ENCODE measurements at regions not wholly inside any gene's neighbourhood (a gene's known extent, or its start where the extent isn't known, plus 50 kb on each side); places are given as distances from the start of the nearest gene placed in this dataset.

- Histone ChIP-seq H3K36me3 (no peaks in the 10 kb centered on the region), H3K27ac (no peak overlapping the region), H3K4me1 (no peaks in the 10 kb centered on the region), H3K27me3 (peaks cover 0 to 2% of the 10 kb centered on the region in 2 donors), H3K4me3 (no peak overlapping the region), H3K9me3 (no peaks in the 10 kb centered on the region)
- intact Hi-C loops (cut with DNase I; ENCODE audit: low total_unique reads), result no loop called here
- no peak for DNase-seq
- TF ChIP-seq CTCF (IDR thresholded peaks at IDR 0.05), result no peak
- no peak for TF ChIP-seq POLR2A (IDR thresholded peaks at IDR 0.05)
These were observed 185.5 kb upstream of the SDK2 start for GRCh38 chr17:73829676-73830280.

GRCh38 chr17:73831699-73832098 lies 187.5 kb upstream of the SDK2 start:
- Histone ChIP-seq H3K4me3 (no peak overlapping the region), H3K36me3 (no peaks in the 10 kb centered on the region), H3K27ac (no peak overlapping the region), H3K9me3 (no peaks in the 10 kb centered on the region), H3K4me1 (no peaks in the 10 kb centered on the region), H3K27me3 (peaks cover 0 to 2% of the 10 kb centered on the region in 2 donors)
- intact Hi-C loops (cut with DNase I; ENCODE audit: low total_unique reads), result no loop called here
- DNase-seq, result no peak
- TF ChIP-seq POLR2A (IDR thresholded peaks at IDR 0.05), result no peak
- no peak for TF ChIP-seq CTCF (IDR thresholded peaks at IDR 0.05)

GRCh38 chr17:73833775-73834488 lies 189.7 kb upstream of the SDK2 start:
- Histone ChIP-seq H3K36me3 (no peaks in the 10 kb centered on the region), H3K27ac (no peak overlapping the region), H3K9me3 (no peaks in the 10 kb centered on the region), H3K4me3 (no peak overlapping the region), H3K27me3 (peaks cover 0 to 10% of the 10 kb centered on the region in 2 donors), H3K4me1 (no peaks in the 10 kb centered on the region)
- no peak for TF ChIP-seq CTCF (IDR thresholded peaks at IDR 0.05)
- TF ChIP-seq POLR2A (IDR thresholded peaks at IDR 0.05), result no peak
- intact Hi-C loops (cut with DNase I; ENCODE audit: low total_unique reads), result no loop called here
- DNase-seq, result no peak

- peaks cover 0 to 10% of the 10 kb centered on the region in 2 donors for H3K27me3 ChIP-seq
- DNase-seq, result no peak
These were observed 190.6 kb upstream of the SDK2 start for GRCh38 chr17:73834684-73835343.

More at GRCh38 chr17:73834684-73835343, 190.6 kb upstream of the SDK2 start:
- intact Hi-C loops (cut with DNase I; ENCODE audit: low total_unique reads), result no loop called here
- H3K27ac ChIP-seq, result no peak overlapping the region
- no peaks in the 10 kb centered on the region for H3K36me3 ChIP-seq
- H3K4me1 ChIP-seq, result no peaks in the 10 kb centered on the region
- no peak overlapping the region for H3K4me3 ChIP-seq
- no peak for TF ChIP-seq CTCF (IDR thresholded peaks at IDR 0.05)
- no peak for TF ChIP-seq POLR2A (IDR thresholded peaks at IDR 0.05)
- no peaks in the 10 kb centered on the region for H3K9me3 ChIP-seq

All from uterus (tissue), 3 donors.